SU-DHL-6 (cell line): ENCODE measurements at regions not wholly inside any gene's neighbourhood (a gene's known extent, or its start where the extent isn't known, plus 50 kb on each side); places are given as distances from the start of the nearest gene placed in this dataset.

ENCODE experiments used
- H2AFZ ChIP-seq: fragments of 200-600 bp; sonication (generic); 2 replicates; pipeline ENCODE4 v1.6.1; 2014; ENCODE audit warnings: low read depth, mild to moderate bottlenecking, moderate library complexity, mixed read lengths, antibody characterized with exemption, low read length; ENCODE audit not compliant: severe bottlenecking
- H3F3A ChIP-seq: fragments of 200-600 bp; shearing (Covaris generic); 2 replicates; pipeline ENCODE4 v1.6.0; 2016; ENCODE audit warnings: antibody characterized with exemption, mild to moderate bottlenecking; ENCODE audit not compliant: insufficient read depth
- H3K27ac ChIP-seq: fragments of 200-600 bp; sonication (generic); 2 replicates; pipeline ENCODE4 v1.5.1; 2016; ENCODE audit warnings: low read depth, mild to moderate bottlenecking, low read length, moderate library complexity, mixed read lengths
- H3K27me3 ChIP-seq: fragments of 200-600 bp; sonication (generic), shearing (Covaris generic); 2 replicates; pipeline ENCODE4 v1.6.0; 2014; ENCODE audit warnings: mild to moderate bottlenecking, low read length
- H3K36me3 ChIP-seq: fragments of 200-600 bp; sonication (generic); 2 replicates; pipeline ENCODE4 v1.6.1; 2014; ENCODE audit warnings: mild to moderate bottlenecking, low read length, mixed read lengths
- H3K4me2 ChIP-seq: fragments of 300-600, 200-600 bp; shearing (Covaris generic), sonication (generic); 2 replicates; pipeline ENCODE4 v1.6.0; 2014; ENCODE audit warnings: low read length, low read depth, mild to moderate bottlenecking; ENCODE audit not compliant: poor library complexity, severe bottlenecking
- H3K4me3 ChIP-seq: fragments of 200-600 bp; sonication (generic); 2 replicates; pipeline ENCODE4 v1.5.1; 2014; ENCODE audit warnings: antibody characterized with exemption, low read length, mild to moderate bottlenecking, mixed read lengths; ENCODE audit not compliant: insufficient read depth, poor library complexity, severe bottlenecking
- H3K79me2 ChIP-seq: fragments of 200-600 bp; sonication (generic); 2 replicates; pipeline ENCODE4 v1.6.1; 2014; ENCODE audit warnings: mild to moderate bottlenecking, low read length, moderate library complexity; ENCODE audit not compliant: insufficient read depth
- H3K9ac ChIP-seq: fragments of 200-600 bp; sonication (generic); 2 replicates; pipeline ENCODE4 v1.7.0; 2014; ENCODE audit warnings: mild to moderate bottlenecking, low read length
- H3K9me2 ChIP-seq: fragments of 200-600 bp; sonication (generic); replicated peaks from 2 replicates; pipeline ENCODE4 v1.6.1; 2014; ENCODE audit warnings: low read length; ENCODE audit not compliant: insufficient read depth
- H3K9me3 ChIP-seq: fragments of 200-600 bp; sonication (generic); 2 replicates; pipeline ENCODE4 v1.6.1; 2014; ENCODE audit warnings: low read length, mixed read lengths; ENCODE audit not compliant: insufficient read depth
- H4K20me1 ChIP-seq: fragments of 200-600 bp; sonication (generic); 2 replicates; pipeline ENCODE4 v1.6.1; 2014; ENCODE audit warnings: low read depth, mild to moderate bottlenecking, antibody characterized with exemption, low read length, moderate library complexity, mixed read lengths
- CTCF ChIP-seq: fragments of 200-600 bp; sonication (generic); IDR thresholded peaks from one replicate; pipeline ENCODE4 v1.5.1; 2017; ENCODE audit warnings: antibody characterized with exemption, mild to moderate bottlenecking, low read length, moderate library complexity; ENCODE audit not compliant: insufficient read depth, poor library complexity, severe bottlenecking
- EZH2phosphoT487 ChIP-seq: fragments of 200-600 bp; sonication (generic), shearing (Covaris generic); conservative IDR thresholded peaks from 2 replicates; pipeline ENCODE4 v1.6.1; 2018; ENCODE audit warnings: mild to moderate bottlenecking, antibody characterized with exemption, low read length, moderate library complexity, mixed read lengths

GRCh38 chr1:98420376-98421084, 241.0 kb upstream of the SNX7 start:
- H2AFZ ChIP-seq, result no peak overlapping the region

GRCh38 chr1:98417820-98418219, 243.7 kb upstream of the SNX7 start:
- Histone ChIP-seq H3F3A (no peaks in the 10 kb centered on the region), H3K4me2 (no peak overlapping the region), H3K36me3 (no peaks in the 10 kb centered on the region), H3K9ac (no peak overlapping the region), H3K79me2 (no peaks in the 10 kb centered on the region), H3K9me3 (no peaks in the 10 kb centered on the region), H3K4me3 (no peak overlapping the region), H3K27me3 (no peaks in the 10 kb centered on the region), H2AFZ (no peak overlapping the region), H3K27ac (no peak overlapping the region), H3K9me2 (no peaks in the 10 kb centered on the region), H4K20me1 (no peaks in the 10 kb centered on the region)
- TF ChIP-seq EZH2phosphoT487 (no peak), CTCF (no peak)

More at GRCh38 chr1:98420376-98421084, 241.0 kb upstream of the SNX7 start:
- Histone ChIP-seq H3K9me3 (no peaks in the 10 kb centered on the region), H3K36me3 (no peaks in the 10 kb centered on the region), H3K27ac (no peak overlapping the region), H3K27me3 (no peaks in the 10 kb centered on the region), H3K9me2 (no peaks in the 10 kb centered on the region), H3K9ac (no peak overlapping the region), H3K79me2 (no peaks in the 10 kb centered on the region), H3F3A (no peaks in the 10 kb centered on the region), H4K20me1 (no peaks in the 10 kb centered on the region), H3K4me2 (no peak overlapping the region), H3K4me3 (no peak overlapping the region)
- no peak for TF ChIP-seq CTCF
- no peak for TF ChIP-seq EZH2phosphoT487

GRCh38 chr1:98410082-98410481, 251.4 kb upstream of the SNX7 start:
- no peak for TF ChIP-seq EZH2phosphoT487
- Histone ChIP-seq H4K20me1 (no peaks in the 10 kb centered on the region), H3K4me2 (no peak overlapping the region), H3K9ac (no peak overlapping the region), H3K36me3 (no peaks in the 10 kb centered on the region), H3K27ac (no peak overlapping the region), H3F3A (no peaks in the 10 kb centered on the region), H3K27me3 (no peaks in the 10 kb centered on the region), H3K9me2 (no peaks in the 10 kb centered on the region), H3K4me3 (no peak overlapping the region), H3K79me2 (no peaks in the 10 kb centered on the region), H2AFZ (no peak overlapping the region), H3K9me3 (no peaks in the 10 kb centered on the region)

DNA sequence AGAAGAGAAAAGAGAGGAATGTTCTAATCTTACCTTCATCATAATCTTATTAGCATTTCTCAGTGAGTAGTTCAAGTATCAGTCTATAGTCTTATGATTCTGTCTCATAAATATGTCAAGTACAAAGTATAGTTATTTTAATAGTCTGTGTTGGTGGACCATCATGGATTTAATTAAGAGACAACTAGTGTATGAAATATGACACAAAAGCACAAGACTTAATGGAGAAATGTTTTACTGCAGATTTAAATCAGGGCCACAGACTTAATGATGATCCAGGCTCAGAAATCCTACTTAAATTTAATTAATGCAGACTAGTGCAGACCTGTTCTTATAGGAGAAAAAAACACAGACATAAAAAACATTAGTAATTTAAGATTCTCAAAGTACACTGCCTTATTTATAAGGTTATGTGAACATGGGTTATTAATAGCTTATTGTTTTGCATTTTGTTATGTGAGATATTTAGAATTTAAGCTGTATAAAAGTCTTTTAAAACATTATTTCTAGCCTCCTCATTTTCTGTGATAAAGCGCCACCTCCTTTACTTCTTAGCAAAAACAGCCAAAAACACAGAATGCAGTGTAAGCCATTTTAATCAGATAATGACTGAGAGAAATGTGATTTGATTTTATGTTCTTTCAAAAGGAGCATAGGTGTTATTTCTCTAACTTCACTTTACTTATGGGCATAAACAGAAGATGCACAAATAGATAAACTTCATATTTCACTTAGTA, 255.0 kb upstream of the SNX7 start:
- Histone ChIP-seq H3F3A (no peaks in the 10 kb centered on the region), H3K27ac (no peak overlapping the region), H4K20me1 (no peaks in the 10 kb centered on the region), H3K27me3 (no peaks in the 10 kb centered on the region), H3K9me3 (no peaks in the 10 kb centered on the region), H2AFZ (no peak overlapping the region), H3K9me2 (no peaks in the 10 kb centered on the region), H3K9ac (no peak overlapping the region), H3K79me2 (no peaks in the 10 kb centered on the region), H3K4me2 (no peak overlapping the region), H3K36me3 (no peaks in the 10 kb centered on the region), H3K4me3 (no peak overlapping the region)
- TF ChIP-seq EZH2phosphoT487, result no peak
- no peak for TF ChIP-seq CTCF
